UCSD-AML1 (cell line): ENCODE measurements at regions not wholly inside any gene's neighbourhood (a gene's known extent, or its start where the extent isn't known, plus 50 kb on each side); places are given as distances from the start of the nearest gene placed in this dataset.
"Not testable (repeated sequence)": the region's sequence is repeated elsewhere in the genome, so short reads cannot be mapped to it uniquely, and the experiment has no call there.

ENCODE experiments used
- DNase-seq: peaks from one replicate; lab custom pipeline; 2025; ENCODE audit not compliant: unreplicated experiment; lab: John Stamatoyannopoulos, UW

GRCh38 chr5:124153588-124153987 lies 592.9 kb downstream of the ZNF608 start:
- DNase-seq: no peak

GRCh38 chr5:124148574-124148973 lies 597.9 kb downstream of the ZNF608 start:
- DNase-seq: no peak

- DNase-seq: no peak
Observed at GRCh38 chr5:124140060-124140459, 606.4 kb downstream of the ZNF608 start.

- no peak for DNase-seq
Observed at GRCh38 chr5:124139477-124139876, 607.0 kb downstream of the ZNF608 start.

- DNase-seq: no peak
Observed at GRCh38 chr5:124136609-124137008, 609.8 kb downstream of the ZNF608 start.

GRCh38 chr5:124134941-124135340 lies 611.5 kb downstream of the ZNF608 start:
- no peak for DNase-seq

GRCh38 chr5:124133406-124133805 lies 613.0 kb downstream of the ZNF608 start:
- no peak for DNase-seq

GRCh38 chr5:124132843-124133242 lies 613.6 kb downstream of the ZNF608 start:
- DNase-seq: no peak

GRCh38 chr5:124131466-124131865 lies 615.0 kb downstream of the ZNF608 start:
- no peak for DNase-seq

- DNase-seq: no peak
Observed at GRCh38 chr5:124130816-124131215, 615.6 kb downstream of the ZNF608 start.

- DNase-seq: no peak
Observed at GRCh38 chr5:124128867-124129266, 616.9 kb downstream of the CSNK1G3 start.

GRCh38 chr5:124126504-124127217 lies 614.7 kb downstream of the CSNK1G3 start:
- no peak for DNase-seq

- no peak for DNase-seq
Observed at GRCh38 chr5:124124711-124125229, 612.8 kb downstream of the CSNK1G3 start.

GRCh38 chr5:124121198-124121597 lies 609.2 kb downstream of the CSNK1G3 start:
- DNase-seq: no peak

GRCh38 chr5:124114911-124115310 lies 602.9 kb downstream of the CSNK1G3 start:
- DNase-seq: no peak

- no peak for DNase-seq
Observed at GRCh38 chr5:124111886-124112285, 599.9 kb downstream of the CSNK1G3 start.

- no peak for DNase-seq
Observed at GRCh38 chr5:124110942-124111341, 599.0 kb downstream of the CSNK1G3 start.

GRCh38 chr5:124105326-124105725 lies 593.3 kb downstream of the CSNK1G3 start:
- no peak for DNase-seq

- DNase-seq: no peak
Observed at GRCh38 chr5:124104821-124105220, 592.8 kb downstream of the CSNK1G3 start.

GRCh38 chr5:124104344-124104743 lies 592.4 kb downstream of the CSNK1G3 start:
- no peak for DNase-seq

GRCh38 chr5:124103671-124104070 lies 591.7 kb downstream of the CSNK1G3 start:
- no peak for DNase-seq

GRCh38 chr5:124103056-124103455 lies 591.1 kb downstream of the CSNK1G3 start:
- not testable (repeated sequence) for DNase-seq

- DNase-seq: no peak
Observed at GRCh38 chr5:124102486-124102885, 590.5 kb downstream of the CSNK1G3 start.
